ENCODE measurements at regions not wholly inside any gene's neighbourhood (a gene's known extent, or its start where the extent isn't known, plus 50 kb on each side); places are given as distances from the start of the nearest gene placed in this dataset.

DNA sequence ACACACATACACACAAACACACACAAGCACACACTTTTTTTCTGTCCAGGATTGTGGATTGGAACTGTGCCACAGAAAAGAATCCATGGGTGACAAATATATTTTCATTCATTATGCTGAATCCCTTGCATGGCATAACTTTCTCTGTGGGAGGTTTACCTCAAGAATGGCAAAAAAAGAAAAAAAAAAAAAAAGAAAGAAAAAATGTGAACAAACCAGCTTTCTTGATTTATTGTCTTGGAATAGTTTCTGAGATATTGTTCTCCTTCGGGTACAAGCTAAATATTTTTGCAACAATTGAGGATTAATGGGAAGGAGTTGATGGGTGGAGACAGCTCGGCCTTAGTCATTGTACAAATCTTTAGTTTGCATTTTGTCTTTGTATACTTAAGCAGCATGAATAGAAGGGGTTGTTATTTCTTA, 153.1 kb downstream of the GMNC start:
- H3K36me3 ChIP-seq (replicated peaks; ENCODE audit: low read depth, low read length), result no peaks in the 10 kb centered on the region
- no peak overlapping the region for H2AFZ ChIP-seq (ENCODE audit: low read depth, low read length)
- no peak overlapping the region for H3K4me3 ChIP-seq (ENCODE audit: low read length)
- no peak overlapping the region for H3K4me2 ChIP-seq (ENCODE audit: low read length)
- no peaks in the 10 kb centered on the region for H3K27me3 ChIP-seq (ENCODE audit: low read depth, low read length)
- no peaks in the 10 kb centered on the region for H3K9me3 ChIP-seq (ENCODE audit: insufficient read depth, low read length)
- TF ChIP-seq, protein P1, sequence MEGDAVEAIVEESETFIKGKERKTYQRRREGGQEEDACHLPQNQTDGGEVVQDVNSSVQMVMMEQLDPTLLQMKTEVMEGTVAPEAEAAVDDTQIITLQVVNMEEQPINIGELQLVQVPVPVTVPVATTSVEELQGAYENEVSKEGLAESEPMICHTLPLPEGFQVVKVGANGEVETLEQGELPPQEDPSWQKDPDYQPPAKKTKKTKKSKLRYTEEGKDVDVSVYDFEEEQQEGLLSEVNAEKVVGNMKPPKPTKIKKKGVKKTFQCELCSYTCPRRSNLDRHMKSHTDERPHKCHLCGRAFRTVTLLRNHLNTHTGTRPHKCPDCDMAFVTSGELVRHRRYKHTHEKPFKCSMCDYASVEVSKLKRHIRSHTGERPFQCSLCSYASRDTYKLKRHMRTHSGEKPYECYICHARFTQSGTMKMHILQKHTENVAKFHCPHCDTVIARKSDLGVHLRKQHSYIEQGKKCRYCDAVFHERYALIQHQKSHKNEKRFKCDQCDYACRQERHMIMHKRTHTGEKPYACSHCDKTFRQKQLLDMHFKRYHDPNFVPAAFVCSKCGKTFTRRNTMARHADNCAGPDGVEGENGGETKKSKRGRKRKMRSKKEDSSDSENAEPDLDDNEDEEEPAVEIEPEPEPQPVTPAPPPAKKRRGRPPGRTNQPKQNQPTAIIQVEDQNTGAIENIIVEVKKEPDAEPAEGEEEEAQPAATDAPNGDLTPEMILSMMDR (IDR thresholded peaks at IDR 0.05; ENCODE audit: low read depth, low read length), result no peak
- no peak for TF ChIP-seq EZH2phosphoT487 (IDR thresholded peaks at IDR 0.05; ENCODE audit: low read depth)
- no peak overlapping the region for H3K27ac ChIP-seq (ENCODE audit: low read length)
- H3K9ac ChIP-seq (ENCODE audit: low read length), result no peak overlapping the region
- H3K4me1 ChIP-seq (ENCODE audit: low read length), result no peaks in the 10 kb centered on the region
- H3K79me2 ChIP-seq (ENCODE audit: low read length), result no peaks in the 10 kb centered on the region
- H4K20me1 ChIP-seq (ENCODE audit: insufficient read depth, low read length), result no peaks in the 10 kb centered on the region

All from OCI-LY3 (cell line).